Iris pigment epithelial cell (primary cell): ENCODE measurements at regions not wholly inside any gene's neighbourhood (a gene's known extent, or its start where the extent isn't known, plus 50 kb on each side); places are given as distances from the start of the nearest gene placed in this dataset.
"Not testable (repeated sequence)": the region's sequence is repeated elsewhere in the genome, so short reads cannot be mapped to it uniquely, and the experiment has no call there.

ENCODE experiments used
- DNase-seq: peaks from one replicate; pipeline ENCODE4 v3.0.0-alpha.2; 2011; ENCODE audit warnings: low read depth

DNA sequence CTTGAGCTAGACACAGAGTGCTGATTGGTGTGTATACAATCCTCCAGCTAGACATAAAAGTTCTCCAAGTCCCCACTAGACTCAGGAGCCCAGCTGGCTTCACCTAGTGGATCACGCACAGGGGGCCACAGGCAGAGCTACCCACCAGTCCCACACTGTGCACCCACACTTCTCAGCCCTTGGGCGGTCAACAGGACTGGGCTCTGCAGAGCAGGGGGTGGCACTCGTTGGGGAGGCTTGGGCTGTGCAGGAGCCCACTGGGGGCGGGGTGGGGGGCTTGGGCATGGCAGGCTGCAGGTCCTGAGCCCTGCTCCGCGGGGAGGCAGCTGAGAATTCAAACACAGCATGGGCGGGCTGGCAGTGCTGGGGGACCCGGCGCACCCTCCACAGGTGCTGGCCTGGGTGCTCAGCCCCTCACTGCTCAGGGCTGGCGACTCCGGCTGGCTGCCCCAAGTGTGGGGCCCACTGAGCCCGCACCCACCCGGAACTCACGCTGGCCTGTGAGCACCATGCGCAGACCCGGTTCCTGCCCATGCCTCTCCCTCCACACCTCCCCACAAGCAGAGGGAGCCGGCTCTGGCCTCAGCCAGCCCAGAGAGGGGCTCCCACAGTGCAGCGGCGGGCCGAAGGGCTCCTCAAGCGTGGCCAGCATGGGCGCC, 873.8 kb downstream of the PCDH17 start:
- DNase-seq, result not testable (repeated sequence)

DNA sequence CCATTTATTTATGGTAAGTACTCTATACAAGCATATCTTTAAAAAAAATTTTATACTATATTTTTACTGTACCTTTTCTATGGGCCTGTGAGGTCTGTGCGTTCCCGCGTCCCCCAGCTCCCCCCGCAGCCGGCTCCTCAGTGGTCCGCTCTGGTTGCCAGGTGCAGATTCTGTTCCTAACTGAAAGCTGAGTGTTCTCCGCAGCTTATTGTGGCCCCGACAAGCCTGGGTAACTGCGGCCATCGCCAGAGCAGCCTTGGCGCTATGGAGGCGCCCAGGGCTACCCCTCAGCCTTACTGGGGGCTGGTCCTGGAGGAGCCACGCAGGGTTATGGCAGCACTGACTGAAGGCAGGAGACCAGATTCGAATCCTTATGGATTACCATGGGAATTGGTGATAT, 896.8 kb downstream of the PCDH17 start:
- no peak for DNase-seq

DNA sequence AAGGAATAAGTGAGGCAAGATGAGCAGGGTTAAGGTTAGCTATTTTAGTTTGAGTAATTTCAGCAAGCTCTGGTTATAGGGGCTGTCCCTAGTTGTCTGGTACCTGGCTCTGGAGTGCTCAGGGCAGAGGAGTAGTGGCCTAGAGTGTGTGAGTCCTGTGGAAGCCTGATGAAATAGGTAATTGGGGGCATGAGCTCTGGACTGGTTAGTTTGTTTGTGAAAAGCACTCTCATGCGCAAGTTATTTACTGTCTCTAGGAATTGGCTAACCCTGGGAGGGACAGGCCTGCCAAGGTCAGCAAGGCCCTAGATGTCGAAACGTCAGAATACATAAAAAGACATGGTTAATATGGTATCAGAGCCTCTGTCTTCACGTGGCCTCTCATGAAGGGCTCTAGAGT, 900.1 kb downstream of the PCDH17 start:
- no peak for DNase-seq

DNA sequence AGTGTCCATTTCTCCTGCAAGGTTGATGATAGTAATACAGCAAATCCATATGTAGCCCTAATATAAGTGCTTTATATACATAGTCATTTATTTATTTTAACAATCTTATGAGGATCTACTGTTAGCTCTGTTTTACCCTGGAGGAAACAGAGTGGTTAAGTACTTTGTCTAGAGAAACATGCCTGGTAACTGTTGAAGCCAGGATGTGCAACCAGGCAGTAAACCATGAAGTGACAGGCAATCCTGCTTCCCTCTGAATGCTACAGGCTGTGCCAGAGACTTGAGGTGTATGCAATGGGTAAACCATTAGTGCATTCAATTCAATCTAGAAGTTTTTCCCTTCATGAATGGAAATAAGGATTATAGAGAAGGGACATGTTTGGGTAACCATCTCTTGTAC, 911.0 kb downstream of the PCDH17 start:
- no peak for DNase-seq

DNA sequence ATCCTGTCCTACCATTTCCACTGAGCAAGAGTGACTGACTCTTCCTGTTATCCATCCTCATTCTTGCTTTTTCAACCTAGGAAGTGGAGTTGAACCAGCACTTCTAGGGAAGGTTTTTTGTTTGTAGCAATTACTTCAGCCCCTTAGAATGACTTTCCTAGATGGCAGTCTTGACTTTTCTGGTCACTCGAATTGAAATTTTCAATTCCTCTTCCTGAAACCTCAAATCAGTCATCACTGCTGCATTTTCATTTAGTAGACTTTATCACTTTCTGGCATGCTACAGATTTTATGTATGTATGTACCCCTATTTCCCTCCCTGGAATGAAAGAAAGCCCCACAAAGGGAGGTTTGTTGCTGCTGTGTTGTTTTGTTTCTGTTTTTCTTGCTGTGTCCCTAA, 915.9 kb downstream of the PCDH17 start:
- no peak for DNase-seq

DNA sequence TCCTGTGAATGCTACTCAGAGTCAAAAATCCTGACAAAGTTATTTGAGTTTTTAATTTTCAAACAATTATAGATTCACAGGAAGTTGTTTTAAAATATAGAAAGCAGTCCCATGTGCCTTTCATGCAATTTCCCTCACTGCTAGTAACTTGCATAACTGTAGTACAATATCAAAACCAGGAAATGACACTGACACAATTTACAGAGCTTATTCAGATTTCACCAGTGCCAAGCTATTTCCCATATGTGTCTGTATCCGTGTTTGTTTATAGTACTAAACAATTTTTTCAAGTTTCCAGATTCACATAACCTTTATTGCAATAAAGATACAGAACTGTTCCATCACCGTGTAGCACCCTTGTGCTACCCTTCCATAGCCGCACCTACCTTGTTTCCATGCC, 934.6 kb downstream of the PCDH17 start:
- no peak for DNase-seq

DNA sequence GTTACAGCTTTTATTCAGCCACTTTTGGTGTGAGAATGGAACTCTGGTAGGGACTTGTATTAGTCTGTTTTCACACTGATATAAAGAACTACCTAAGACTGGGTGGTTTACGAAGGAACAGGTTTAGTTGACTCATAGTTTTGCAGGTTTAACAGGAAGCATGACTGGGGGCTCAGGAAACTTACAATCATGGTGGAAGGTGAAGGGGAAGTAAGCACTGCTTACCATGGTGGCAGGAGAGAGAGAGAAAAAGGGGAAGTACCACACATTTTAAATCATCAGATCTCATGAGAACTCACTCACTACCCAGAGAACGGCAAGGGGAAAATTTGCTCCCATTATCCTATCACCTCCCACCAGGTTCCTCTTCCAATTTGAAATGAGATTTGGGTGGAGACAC, 942.2 kb downstream of the PCDH17 start:
- DNase-seq, result no peak

DNA sequence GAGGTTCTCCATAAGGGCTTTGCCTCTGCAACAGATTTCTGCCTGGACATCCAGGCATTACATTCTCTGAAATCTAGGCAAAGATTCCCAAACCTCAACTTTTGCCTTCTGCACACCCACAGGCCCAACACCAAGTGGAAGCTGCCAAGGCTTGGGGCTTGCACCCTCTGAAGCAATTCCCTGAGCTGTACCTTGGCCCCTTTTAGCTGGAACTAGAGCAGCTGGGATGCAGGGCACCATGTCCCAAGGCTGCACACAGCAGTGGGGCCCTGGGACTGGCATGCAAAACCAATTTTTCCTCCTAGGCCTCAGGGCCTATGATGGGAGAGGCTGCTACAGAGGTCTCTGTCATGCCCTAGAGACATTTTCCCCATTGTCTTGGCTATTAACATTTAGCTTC, 943.2 kb downstream of the PCDH17 start:
- no peak for DNase-seq

DNA sequence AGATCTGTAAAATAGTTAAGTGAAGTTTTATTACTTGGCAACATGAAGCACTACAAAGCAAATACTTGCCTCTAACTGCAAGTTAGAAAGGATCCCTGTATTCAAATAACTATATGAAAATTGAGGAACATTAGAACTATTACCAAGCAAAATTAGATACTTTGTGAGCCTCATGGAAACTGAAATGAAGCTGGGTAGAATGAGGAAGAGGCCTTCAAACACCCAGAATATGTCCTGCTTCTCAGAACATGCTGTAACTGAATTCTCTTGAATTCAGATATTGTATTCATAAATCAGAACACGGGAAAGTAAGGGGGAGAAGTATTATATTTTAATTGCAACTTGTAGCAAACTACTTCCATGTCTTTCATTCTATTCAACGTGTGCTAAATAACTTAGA, 947.9 kb downstream of the PCDH17 start:
- no peak for DNase-seq

DNA sequence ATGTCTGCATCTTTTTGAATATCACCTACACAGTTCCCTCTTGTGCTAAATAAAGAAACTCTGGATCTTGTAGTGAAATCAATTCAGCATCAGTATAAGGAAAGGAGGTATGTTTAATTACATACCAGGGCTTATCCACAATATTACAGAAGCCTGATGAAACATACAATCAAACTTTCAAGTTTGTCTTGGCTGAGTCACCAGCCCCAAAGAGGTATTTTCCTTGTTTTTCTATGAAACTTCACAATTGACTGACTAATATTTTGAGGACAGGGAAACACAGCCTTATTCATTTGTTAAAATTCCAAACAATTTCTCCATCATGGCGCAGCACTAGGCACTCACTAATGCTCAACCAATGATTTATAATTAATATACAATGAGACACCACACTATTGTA, 952.4 kb downstream of the PCDH17 start:
- peak; percentile 1 for DNase-seq

DNA sequence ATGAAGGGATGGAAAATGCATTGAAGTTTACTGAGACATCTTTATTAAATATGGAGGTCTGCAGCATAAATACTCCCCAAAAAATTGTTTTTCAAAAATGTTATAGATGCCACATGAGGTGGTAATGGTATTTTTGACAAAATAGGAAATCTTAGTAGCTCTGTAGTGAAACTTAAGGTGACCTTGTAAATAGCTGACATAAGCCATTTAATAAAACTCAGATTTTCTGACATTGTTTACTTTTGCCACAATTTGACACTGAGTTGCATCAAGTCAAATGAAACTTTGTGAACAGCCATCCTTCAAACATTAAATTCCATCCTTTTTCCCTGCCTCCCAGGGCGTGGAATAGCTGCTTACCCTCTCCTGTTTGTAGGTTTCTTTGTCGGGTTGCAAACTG, 953.1 kb downstream of the PCDH17 start:
- no peak for DNase-seq

DNA sequence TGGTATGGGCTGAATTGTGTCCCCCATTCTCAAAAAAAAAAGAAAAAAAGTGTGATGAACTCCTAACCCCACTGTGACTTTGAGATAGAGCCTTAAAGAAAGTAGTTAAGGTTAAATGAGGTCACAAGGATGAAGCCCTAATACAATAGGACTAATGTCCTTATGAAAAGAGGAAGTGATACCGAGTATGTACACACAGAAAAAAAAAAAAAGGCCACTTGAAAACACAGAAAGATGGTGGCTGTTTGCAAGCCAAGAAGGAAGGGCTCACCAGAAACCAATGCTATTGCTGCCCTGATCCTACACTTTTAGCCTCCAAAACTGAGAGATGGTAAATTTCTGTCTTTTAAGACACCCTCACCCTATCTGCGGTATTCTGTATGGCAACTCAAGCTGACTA, 955.6 kb downstream of the PCDH17 start:
- no peak for DNase-seq

DNA sequence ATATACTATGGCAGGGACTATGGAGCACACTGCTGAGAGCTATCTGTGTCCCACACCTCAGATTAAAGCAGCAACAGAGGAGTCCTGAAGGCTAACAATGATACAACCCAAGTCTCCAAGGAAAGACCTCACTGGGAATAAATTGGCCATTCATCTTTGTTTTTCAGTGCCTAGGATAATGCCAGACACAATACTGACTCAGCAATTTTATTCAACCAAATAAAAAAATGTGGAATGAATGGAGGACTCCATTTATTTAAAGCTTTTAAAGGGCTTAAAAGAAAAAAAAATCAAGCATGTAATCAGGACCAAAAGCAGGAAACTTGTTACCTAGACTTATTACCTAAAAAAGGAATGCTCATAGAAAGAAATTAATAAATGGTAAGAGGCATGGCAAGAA, 960.5 kb downstream of the PCDH17 start:
- DNase-seq, result no peak

DNA sequence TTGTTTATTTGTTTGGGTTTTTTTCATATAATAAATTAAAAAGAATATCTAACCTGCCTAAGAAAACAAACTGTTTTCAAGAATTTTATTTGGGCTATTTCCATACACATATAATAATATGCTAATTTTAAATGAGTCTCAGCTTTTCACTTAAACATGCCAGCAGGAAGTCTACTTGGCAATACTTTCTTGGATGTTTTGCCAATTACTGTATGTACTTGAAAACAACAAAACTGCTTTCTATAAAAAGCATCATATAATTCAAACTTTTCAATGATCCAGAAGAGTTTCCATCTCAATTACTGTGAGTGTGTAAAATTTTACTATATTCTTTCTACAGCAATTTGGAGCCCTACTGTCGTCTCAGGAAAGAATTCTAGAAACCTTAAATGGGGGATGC, 961.2 kb downstream of the PCDH17 start:
- no peak for DNase-seq

DNA sequence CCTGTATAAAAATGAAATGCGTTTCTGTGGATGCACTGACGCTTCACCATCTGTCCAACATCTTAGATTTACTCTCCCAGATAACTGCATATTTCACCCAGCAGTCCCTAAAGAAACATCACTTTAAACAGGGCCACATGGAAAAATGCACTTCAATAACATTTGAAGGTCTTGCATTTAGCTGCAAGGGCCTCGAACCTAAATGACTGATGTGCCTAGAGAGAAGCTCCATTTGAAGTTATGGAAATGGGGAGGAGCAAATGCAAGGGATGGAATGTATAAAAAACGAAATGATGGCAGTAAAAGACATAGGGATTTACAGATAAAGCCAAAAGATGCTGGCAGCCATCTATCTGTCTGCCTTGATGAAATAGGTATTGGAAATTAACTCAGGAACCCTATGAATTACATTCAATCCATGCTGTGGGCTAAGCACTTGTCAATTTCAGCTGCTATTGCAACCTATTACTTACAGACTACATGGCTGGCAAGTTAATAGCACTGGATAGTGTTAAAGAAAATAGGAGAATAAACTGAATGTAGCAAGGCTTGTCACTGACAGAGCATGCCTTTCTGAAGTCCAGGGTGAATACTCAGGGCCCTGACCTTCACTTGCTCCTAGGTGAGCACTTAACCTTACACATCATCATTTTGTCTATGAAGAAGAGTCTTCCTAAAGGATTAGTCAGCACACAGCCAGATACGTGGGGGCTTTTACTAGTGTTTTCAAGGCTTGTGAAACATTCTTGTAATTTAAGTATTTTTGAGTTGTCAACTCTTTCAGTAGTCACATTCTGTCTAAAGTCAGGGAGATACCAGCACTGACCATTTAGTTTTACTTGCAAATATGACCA, 963.4 kb downstream of the PCDH17 start:
- DNase-seq, result no peak

DNA sequence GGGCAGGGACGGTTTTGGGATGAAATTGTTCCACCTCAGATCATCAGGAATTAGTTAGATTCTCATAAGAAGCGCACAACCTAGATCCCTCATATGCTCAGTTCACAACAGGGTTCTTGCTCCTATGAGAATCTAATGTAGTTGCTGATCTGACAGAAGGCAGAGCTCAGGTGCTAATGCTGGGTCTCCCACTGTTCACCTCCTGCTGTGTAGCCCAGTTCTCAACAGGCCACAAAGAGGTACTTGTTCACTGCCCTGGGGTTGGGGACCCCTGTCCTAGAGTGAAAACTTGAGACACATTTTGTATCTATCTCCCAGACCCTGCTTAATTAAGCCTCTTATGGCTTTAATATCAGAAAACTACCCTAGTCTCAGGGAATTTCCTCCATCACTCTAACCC, 966.0 kb downstream of the PCDH17 start:
- no peak for DNase-seq

DNA sequence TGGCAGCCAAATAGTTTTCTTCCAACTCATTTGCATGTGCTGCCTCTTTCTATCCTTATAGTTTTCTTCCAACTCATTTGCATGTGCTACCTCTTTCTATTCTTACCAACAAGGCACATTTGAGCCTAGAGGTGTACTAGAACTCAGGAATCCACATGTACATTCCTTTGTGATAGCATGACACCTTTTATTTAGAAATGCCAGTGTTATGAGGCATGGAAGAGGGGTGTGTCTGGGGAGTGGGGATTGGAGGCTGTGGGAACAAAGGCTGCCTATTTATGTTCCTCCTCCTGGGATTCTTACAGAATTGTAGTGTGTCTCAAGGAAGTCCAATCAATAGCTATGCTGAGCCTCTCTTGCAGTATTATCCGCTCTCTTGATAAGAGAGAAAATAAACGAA, 966.7 kb downstream of the PCDH17 start:
- DNase-seq, result no peak

DNA sequence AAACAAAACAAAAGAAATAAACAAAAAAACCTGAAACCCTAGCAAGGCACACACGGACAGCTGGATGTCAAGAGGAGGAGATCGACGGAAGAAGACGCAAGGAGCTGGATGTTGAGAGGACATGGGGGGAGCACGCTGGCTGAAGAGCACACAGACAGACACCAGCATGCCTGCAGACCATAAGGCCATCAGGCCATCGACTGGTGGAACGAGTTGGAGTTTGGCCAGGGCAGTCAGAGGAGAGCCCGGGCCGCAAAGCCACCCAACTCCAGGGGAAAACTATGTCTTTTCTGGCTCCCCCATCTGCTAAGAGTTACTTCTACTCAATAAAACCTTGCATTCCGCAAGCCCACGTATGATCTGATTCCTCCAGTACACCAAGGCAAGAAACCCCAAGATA, 979.6 kb downstream of the PCDH17 start:
- DNase-seq, result no peak

DNA sequence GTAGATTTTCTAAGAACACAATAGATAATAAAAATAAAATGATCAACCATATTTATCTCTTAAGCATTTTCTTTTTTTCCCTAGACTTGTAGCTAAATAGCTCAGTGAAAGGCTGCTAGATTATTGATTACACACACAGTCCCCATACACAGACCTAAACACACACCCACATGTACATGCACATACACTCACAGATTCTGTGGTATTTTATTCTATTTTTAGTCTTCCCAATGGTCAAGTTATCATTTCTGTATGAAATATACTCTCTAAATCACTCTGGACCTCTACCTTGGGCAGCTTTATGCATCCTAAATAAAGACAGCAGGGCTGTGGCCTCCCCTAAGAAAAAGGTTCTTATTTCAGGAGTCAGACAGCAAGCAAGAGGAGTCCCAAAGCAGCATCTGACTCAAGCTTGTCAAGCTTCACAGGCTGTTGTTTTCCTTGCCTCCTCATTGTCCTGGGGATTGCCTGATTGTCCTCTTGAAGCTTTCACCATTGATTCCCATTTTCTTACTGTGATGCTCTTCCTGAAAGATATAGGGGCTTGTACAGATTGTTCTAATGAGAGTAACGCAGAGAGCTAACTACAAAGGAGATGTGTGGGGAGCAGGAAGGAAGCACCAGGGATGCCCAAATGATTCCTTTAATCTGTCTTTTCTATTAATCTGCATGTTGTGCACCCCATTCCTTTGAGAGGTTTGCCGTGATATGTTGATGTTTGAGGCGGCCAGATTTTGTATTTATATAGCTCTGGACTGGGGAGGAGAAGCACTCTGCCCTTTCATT, 986.5 kb downstream of the PCDH17 start:
- DNase-seq, result no peak

DNA sequence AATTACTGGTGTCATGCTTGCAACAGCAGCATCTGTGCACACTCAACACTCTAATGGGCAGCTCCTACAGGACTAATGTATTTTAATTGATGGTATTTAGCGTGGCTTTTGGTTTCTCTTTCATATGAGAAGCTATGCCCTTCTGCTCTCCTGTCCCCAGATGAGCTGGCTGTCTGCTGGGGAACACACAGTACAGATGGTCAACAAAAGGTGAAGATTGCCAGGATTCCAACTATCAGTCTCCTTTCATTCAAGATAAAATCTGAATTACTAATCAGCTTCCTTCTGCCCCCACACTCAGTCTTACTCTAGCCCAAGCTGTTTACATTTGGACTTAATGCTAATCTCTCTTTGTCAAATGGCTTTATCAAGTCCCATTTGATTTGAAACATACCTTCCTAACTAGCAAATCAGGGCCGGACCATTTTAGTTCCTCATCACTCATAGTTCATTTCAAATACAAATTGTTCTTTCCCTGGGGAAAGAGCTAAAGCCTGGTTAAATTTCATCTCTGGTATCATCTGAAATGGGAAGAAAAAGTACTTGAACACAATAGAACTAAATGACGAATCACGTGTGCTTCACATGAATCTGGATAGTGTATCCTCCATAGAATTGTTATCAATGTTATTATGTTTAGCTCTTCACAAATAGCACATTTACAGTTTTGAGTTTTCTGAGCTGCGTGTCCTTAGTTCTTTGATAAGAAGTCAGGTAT, 988.0 kb downstream of the PCDH17 start:
- no peak for DNase-seq

DNA sequence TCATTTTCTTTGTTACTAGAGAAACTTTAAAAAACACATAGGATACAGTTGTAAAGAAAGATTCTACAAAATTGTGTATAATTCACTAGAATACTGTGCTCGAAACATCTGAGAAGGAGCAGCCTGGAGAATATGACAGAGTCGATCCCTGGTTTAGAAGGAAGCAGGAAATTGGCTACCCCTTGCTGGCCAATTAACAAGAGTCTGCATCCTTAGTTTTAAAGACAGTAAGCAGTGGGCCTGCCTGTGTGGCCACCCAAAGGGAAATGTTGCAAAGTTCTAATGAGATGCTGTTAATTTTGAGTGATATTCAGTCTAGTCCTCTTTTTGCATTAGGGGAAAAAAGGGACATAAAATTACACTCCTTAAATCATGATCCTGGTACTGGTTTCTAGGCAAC, 988.6 kb downstream of the PCDH17 start:
- no peak for DNase-seq

DNA sequence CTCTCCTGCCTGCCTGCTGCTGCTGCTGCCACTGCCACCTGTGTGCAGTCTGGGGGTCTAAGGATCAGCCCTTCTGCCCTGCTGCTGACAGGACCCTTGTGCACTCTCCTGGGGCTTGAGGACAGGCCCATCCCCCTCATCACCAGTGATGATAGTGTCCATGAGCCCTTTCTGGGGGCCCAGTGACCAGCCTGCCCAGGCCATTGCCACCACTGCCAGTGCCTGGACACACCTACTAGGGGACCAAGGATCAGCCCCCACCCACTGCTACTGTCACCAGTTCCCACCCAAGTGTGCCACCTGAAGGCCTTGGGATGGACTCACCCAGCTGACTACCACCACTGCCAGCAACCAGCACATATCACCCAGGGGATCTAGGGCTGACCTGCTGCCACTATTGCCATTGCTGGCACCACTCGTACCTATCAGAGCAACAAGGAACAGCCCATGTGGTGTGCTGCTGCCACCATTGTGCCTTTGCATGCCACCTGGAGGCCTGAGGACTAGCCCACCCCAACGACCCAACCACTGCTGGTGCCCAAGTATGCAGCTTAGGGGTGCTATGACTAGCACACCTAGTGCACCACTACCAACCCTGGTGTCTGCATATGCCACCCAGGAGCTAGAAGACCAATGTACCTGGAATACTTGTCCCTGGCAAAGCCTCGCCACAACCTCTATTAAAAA, 994.3 kb downstream of the PCDH17 start:
- DNase-seq, result no peak
